ENCODE measurements at regions not wholly inside any gene's neighbourhood (a gene's known extent, or its start where the extent isn't known, plus 50 kb on each side); places are given as distances from the start of the nearest gene placed in this dataset.

- TF ChIP-seq POLR2AphosphoS5 (IDR thresholded peaks at IDR 0.05; ENCODE audit: low read depth, low read length): no peak
- no peak for TF ChIP-seq POLR2A (IDR thresholded peaks at IDR 0.05; ENCODE audit: low read depth, low read length)
These were observed 277.3 kb upstream of the TRPC5 start for GRCh38 chrX:112359906-112360305.

All from GM12891 (cell line).